ENCODE measurements at regions not wholly inside any gene's neighbourhood (a gene's known extent, or its start where the extent isn't known, plus 50 kb on each side); places are given as distances from the start of the nearest gene placed in this dataset.

GRCh38 chr18:37796823-37797349 lies 231.3 kb upstream of the CELF4 start:
- TF ChIP-seq EZH2 (IDR thresholded peaks at IDR 0.05; ENCODE audit: borderline replicate concordance, low read length) (no peak), CTCF (IDR thresholded peaks at IDR 0.05; ENCODE audit: low read length) (no peak)
